Tibial nerve (tissue), 4 donors: ENCODE measurements at regions not wholly inside any gene's neighbourhood (a gene's known extent, or its start where the extent isn't known, plus 50 kb on each side); places are given as distances from the start of the nearest gene placed in this dataset.

ENCODE experiments used
- EP300 ChIP-seq, 2 donors: sonication (generic); formaldehyde crosslinking; IDR thresholded peaks; one replicate each; pipeline ENCODE4 v1.6.1; 2017; ENCODE audit warnings: antibody characterized with exemption in 2 of 2, mild to moderate bottlenecking in 1 of 2
- POLR2A ChIP-seq, 2 donors: fragments of 450-650 bp; IDR thresholded peaks; one replicate each; pipeline ENCODE4 v1.6.1; 2017; ENCODE audit warnings: antibody characterized with exemption in 2 of 2, mild to moderate bottlenecking in 2 of 2, moderate library complexity in 2 of 2
- TF ChIP-seq, protein P1 (sequence below), 5 experiments: fragments of 200-600 bp in 3 of 5; fragments of 450-650 bp in 2 of 5; sonication (generic) in 3 of 5; IDR thresholded peaks; one replicate each; pipeline ENCODE4 v1.5.1; 2016 to 2019; ENCODE audit warnings: antibody characterized with exemption in 5 of 5, mild to moderate bottlenecking in 3 of 5, moderate library complexity in 2 of 5

- TF ChIP-seq, protein P1, sequence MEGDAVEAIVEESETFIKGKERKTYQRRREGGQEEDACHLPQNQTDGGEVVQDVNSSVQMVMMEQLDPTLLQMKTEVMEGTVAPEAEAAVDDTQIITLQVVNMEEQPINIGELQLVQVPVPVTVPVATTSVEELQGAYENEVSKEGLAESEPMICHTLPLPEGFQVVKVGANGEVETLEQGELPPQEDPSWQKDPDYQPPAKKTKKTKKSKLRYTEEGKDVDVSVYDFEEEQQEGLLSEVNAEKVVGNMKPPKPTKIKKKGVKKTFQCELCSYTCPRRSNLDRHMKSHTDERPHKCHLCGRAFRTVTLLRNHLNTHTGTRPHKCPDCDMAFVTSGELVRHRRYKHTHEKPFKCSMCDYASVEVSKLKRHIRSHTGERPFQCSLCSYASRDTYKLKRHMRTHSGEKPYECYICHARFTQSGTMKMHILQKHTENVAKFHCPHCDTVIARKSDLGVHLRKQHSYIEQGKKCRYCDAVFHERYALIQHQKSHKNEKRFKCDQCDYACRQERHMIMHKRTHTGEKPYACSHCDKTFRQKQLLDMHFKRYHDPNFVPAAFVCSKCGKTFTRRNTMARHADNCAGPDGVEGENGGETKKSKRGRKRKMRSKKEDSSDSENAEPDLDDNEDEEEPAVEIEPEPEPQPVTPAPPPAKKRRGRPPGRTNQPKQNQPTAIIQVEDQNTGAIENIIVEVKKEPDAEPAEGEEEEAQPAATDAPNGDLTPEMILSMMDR (IDR thresholded peaks at IDR 0.05), result no peak
- TF ChIP-seq POLR2A (IDR thresholded peaks at IDR 0.05), result no peak
- TF ChIP-seq EP300 (IDR thresholded peaks at IDR 0.05), result no peak
Measured at GRCh38 chr7:10181996-10182395, 791.7 kb upstream of the PHF14 start.
